ENCODE measurements at regions not wholly inside any gene's neighbourhood (a gene's known extent, or its start where the extent isn't known, plus 50 kb on each side); places are given as distances from the start of the nearest gene placed in this dataset.

GRCh38 chr13:112186091-112186490, 119.1 kb downstream of the SOX1 start:
- Histone ChIP-seq H3K36me3 (no peaks in the 10 kb centered on the region), H3K27me3 (no peaks in the 10 kb centered on the region), H3K4me1 (no peaks in the 10 kb centered on the region), H3K9me3 (no peaks in the 10 kb centered on the region), H3K4me3 (no peak overlapping the region), H3K27ac (no peak overlapping the region)
- intact Hi-C loops (cut with DNase I) = no loop called here
- no peak for DNase-seq (ENCODE audit: low spot score in 2 of 2)
- TF ChIP-seq CTCF (IDR thresholded peaks at IDR 0.05) = no peak

- TF ChIP-seq CTCF (IDR thresholded peaks at IDR 0.05) = no peak
- no peak for DNase-seq (ENCODE audit: low spot score in 2 of 2)
- no peaks in the 10 kb centered on the region for H3K9me3 ChIP-seq
- intact Hi-C loops (cut with DNase I) = no loop called here
- no peaks in the 10 kb centered on the region for H3K27me3 ChIP-seq
- H3K36me3 ChIP-seq = no peaks in the 10 kb centered on the region
- no peak overlapping the region for H3K27ac ChIP-seq
- H3K4me3 ChIP-seq = no peak overlapping the region
- H3K4me1 ChIP-seq = no peaks in the 10 kb centered on the region
Measured at GRCh38 chr13:112187527-112188297, 120.8 kb downstream of the SOX1 start.

GRCh38 chr13:112188298-112188610, 121.3 kb downstream of the SOX1 start:
- no peak overlapping the region for H3K4me3 ChIP-seq
- H3K27me3 ChIP-seq = no peaks in the 10 kb centered on the region
- H3K9me3 ChIP-seq = no peaks in the 10 kb centered on the region
- H3K4me1 ChIP-seq = no peaks in the 10 kb centered on the region
- DNase-seq (ENCODE audit: low spot score in 2 of 2) = no peak
- H3K27ac ChIP-seq = no peak overlapping the region
- no peaks in the 10 kb centered on the region for H3K36me3 ChIP-seq
- intact Hi-C loops (cut with DNase I) = no loop called here
- TF ChIP-seq CTCF (IDR thresholded peaks at IDR 0.05) = no peak

- Histone ChIP-seq H3K36me3 (no peaks in the 10 kb centered on the region), H3K27me3 (no peaks in the 10 kb centered on the region), H3K4me1 (no peaks in the 10 kb centered on the region), H3K27ac (no peak overlapping the region), H3K9me3 (no peaks in the 10 kb centered on the region), H3K4me3 (no peak overlapping the region)
- intact Hi-C loops (cut with DNase I) = no loop called here
- no peak for DNase-seq (ENCODE audit: low spot score in 2 of 2)
- no peak for TF ChIP-seq CTCF (IDR thresholded peaks at IDR 0.05)
Measured at GRCh38 chr13:112193463-112194166, 126.7 kb downstream of the SOX1 start.

- no peak for DNase-seq (ENCODE audit: low spot score in 2 of 2)
Measured at GRCh38 chr13:112194167-112194530, 127.2 kb downstream of the SOX1 start.

More at GRCh38 chr13:112194167-112194530, 127.2 kb downstream of the SOX1 start:
- Histone ChIP-seq H3K4me3 (no peak overlapping the region), H3K27ac (no peak overlapping the region), H3K36me3 (no peaks in the 10 kb centered on the region), H3K4me1 (no peaks in the 10 kb centered on the region), H3K27me3 (no peaks in the 10 kb centered on the region), H3K9me3 (no peaks in the 10 kb centered on the region)
- no peak for TF ChIP-seq CTCF (IDR thresholded peaks at IDR 0.05)
- intact Hi-C loops (cut with DNase I) = no loop called here
